ENCODE measurements at regions not wholly inside any gene's neighbourhood (a gene's known extent, or its start where the extent isn't known, plus 50 kb on each side); places are given as distances from the start of the nearest gene placed in this dataset.

- no peaks in the 10 kb centered on the region for H3K27me3 ChIP-seq
- H3K9me3 ChIP-seq (replicated peaks): no peaks in the 10 kb centered on the region; the same call in 1 of the 2 replicates
- no peak overlapping the region for H3K27ac ChIP-seq
- H3K36me3 ChIP-seq: no peaks in the 10 kb centered on the region
- no peaks in the 10 kb centered on the region for H3K4me1 ChIP-seq
- peak; percentile 17 to 46 for DNase-seq
- no peak overlapping the region for H3K4me3 ChIP-seq
Observed at GRCh38 chr4:33381816-33382215, 2661.6 kb downstream of the PCDH7 start.

GRCh38 chr4:33386764-33387163, 2666.6 kb downstream of the PCDH7 start:
- no peaks in the 10 kb centered on the region; the same call in 1 of the 2 replicates for H3K9me3 ChIP-seq (replicated peaks)
- peak in 1 of 2 experiments; percentile 10 for DNase-seq
- no peak overlapping the region for H3K4me3 ChIP-seq
- H3K4me1 ChIP-seq: no peaks in the 10 kb centered on the region
- H3K27me3 ChIP-seq: no peaks in the 10 kb centered on the region
- H3K27ac ChIP-seq: no peak overlapping the region
- H3K36me3 ChIP-seq: no peaks in the 10 kb centered on the region

GRCh38 chr4:33390976-33391375, 2670.8 kb downstream of the PCDH7 start:
- H3K27ac ChIP-seq: no peak overlapping the region
- no peak overlapping the region for H3K4me3 ChIP-seq
- no peaks in the 10 kb centered on the region for H3K9me3 ChIP-seq (replicated peaks)
- H3K27me3 ChIP-seq: no peaks in the 10 kb centered on the region
- no peaks in the 10 kb centered on the region for H3K4me1 ChIP-seq
- no peak for DNase-seq
- H3K36me3 ChIP-seq: no peaks in the 10 kb centered on the region

- H3K4me3 ChIP-seq: no peak overlapping the region
- no peaks in the 10 kb centered on the region for H3K4me1 ChIP-seq
- H3K27me3 ChIP-seq: no peaks in the 10 kb centered on the region
- no peak overlapping the region for H3K27ac ChIP-seq
- H3K9me3 ChIP-seq (replicated peaks): no peaks in the 10 kb centered on the region
- no peak for DNase-seq
- no peaks in the 10 kb centered on the region for H3K36me3 ChIP-seq
Observed at GRCh38 chr4:33395731-33396485, 2675.7 kb downstream of the PCDH7 start.

- Histone ChIP-seq H3K27me3 (no peaks in the 10 kb centered on the region), H3K9me3 (replicated peaks) (no peaks in the 10 kb centered on the region), H3K36me3 (no peaks in the 10 kb centered on the region), H3K4me3 (no peak overlapping the region), H3K27ac (no peak overlapping the region), H3K4me1 (no peaks in the 10 kb centered on the region)
- DNase-seq: no peak
Observed at GRCh38 chr4:33400504-33400903, 2680.3 kb downstream of the PCDH7 start.

- Histone ChIP-seq H3K36me3 (no peaks in the 10 kb centered on the region), H3K27ac (no peak overlapping the region), H3K4me3 (no peak overlapping the region), H3K27me3 (no peaks in the 10 kb centered on the region), H3K4me1 (no peaks in the 10 kb centered on the region), H3K9me3 (replicated peaks) (no peaks in the 10 kb centered on the region)
- DNase-seq: no peak
Observed at GRCh38 chr4:33407496-33407895, 2687.3 kb downstream of the PCDH7 start.

- H3K9me3 ChIP-seq (replicated peaks): no peaks in the 10 kb centered on the region
- H3K4me1 ChIP-seq: no peaks in the 10 kb centered on the region
- H3K27ac ChIP-seq: no peak overlapping the region
- no peaks in the 10 kb centered on the region for H3K36me3 ChIP-seq
- DNase-seq: no peak
- no peak overlapping the region for H3K4me3 ChIP-seq
- H3K27me3 ChIP-seq: no peaks in the 10 kb centered on the region
Observed at GRCh38 chr4:33411182-33411581, 2691.0 kb downstream of the PCDH7 start.

GRCh38 chr4:33421887-33422286, 2701.7 kb downstream of the PCDH7 start:
- Histone ChIP-seq H3K9me3 (replicated peaks) (no peaks in the 10 kb centered on the region), H3K4me1 (no peaks in the 10 kb centered on the region), H3K4me3 (no peak overlapping the region), H3K27me3 (no peaks in the 10 kb centered on the region), H3K27ac (no peak overlapping the region), H3K36me3 (no peaks in the 10 kb centered on the region; the same call in 1 of the 2 replicates)
- no peak for DNase-seq

GRCh38 chr4:33422656-33423055, 2702.5 kb downstream of the PCDH7 start:
- Histone ChIP-seq H3K27ac (no peak overlapping the region), H3K9me3 (replicated peaks) (no peaks in the 10 kb centered on the region), H3K27me3 (no peaks in the 10 kb centered on the region), H3K4me1 (no peaks in the 10 kb centered on the region), H3K4me3 (no peak overlapping the region), H3K36me3 (no peaks in the 10 kb centered on the region; the same call in 1 of the 2 replicates)
- no peak for DNase-seq

- H3K4me1 ChIP-seq: no peaks in the 10 kb centered on the region
- H3K9me3 ChIP-seq (replicated peaks): no peaks in the 10 kb centered on the region
- H3K4me3 ChIP-seq: no peak overlapping the region
- no peaks in the 10 kb centered on the region for H3K27me3 ChIP-seq
- DNase-seq: no peak
- no peaks in the 10 kb centered on the region for H3K36me3 ChIP-seq
- no peak overlapping the region for H3K27ac ChIP-seq
Observed at GRCh38 chr4:33425936-33426335, 2705.8 kb downstream of the PCDH7 start.

GRCh38 chr4:33427676-33428075, 2707.5 kb downstream of the PCDH7 start:
- Histone ChIP-seq H3K27ac (no peak overlapping the region), H3K9me3 (replicated peaks) (no peaks in the 10 kb centered on the region), H3K36me3 (no peaks in the 10 kb centered on the region), H3K4me3 (no peak overlapping the region), H3K4me1 (no peaks in the 10 kb centered on the region), H3K27me3 (no peaks in the 10 kb centered on the region)
- peak in 1 of 2 experiments; percentile 10 for DNase-seq

- no peaks in the 10 kb centered on the region for H3K9me3 ChIP-seq (replicated peaks)
Observed at GRCh38 chr4:33429971-33430370, 2709.8 kb downstream of the PCDH7 start.

GRCh38 chr4:33437406-33437805, 2717.2 kb downstream of the PCDH7 start:
- H3K36me3 ChIP-seq: no peaks in the 10 kb centered on the region
- H3K9me3 ChIP-seq (replicated peaks): no peaks in the 10 kb centered on the region
- no peak overlapping the region for H3K4me3 ChIP-seq
- no peak for DNase-seq
- H3K27ac ChIP-seq: no peak overlapping the region
- peaks cover 3% of the 10 kb centered on the region; the same call in 1 of the 2 replicates for H3K4me1 ChIP-seq
- no peaks in the 10 kb centered on the region for H3K27me3 ChIP-seq

More at GRCh38 chr4:33429971-33430370, 2709.8 kb downstream of the PCDH7 start:
- Histone ChIP-seq H3K4me1 (no peaks in the 10 kb centered on the region; the same call in 1 of the 2 replicates), H3K36me3 (no peaks in the 10 kb centered on the region), H3K27ac (no peak overlapping the region), H3K4me3 (no peak overlapping the region), H3K27me3 (no peaks in the 10 kb centered on the region)
- DNase-seq: no peak

- no peaks in the 10 kb centered on the region for H3K9me3 ChIP-seq (replicated peaks)
- H3K4me3 ChIP-seq: no peak overlapping the region
Observed at GRCh38 chr4:33446953-33447352, 2726.8 kb downstream of the PCDH7 start.

GRCh38 chr4:33448948-33449347, 2728.8 kb downstream of the PCDH7 start:
- H3K4me1 ChIP-seq: no peaks in the 10 kb centered on the region
- no peaks in the 10 kb centered on the region for H3K27me3 ChIP-seq
- H3K27ac ChIP-seq: no peak overlapping the region
- no peak for DNase-seq
- H3K9me3 ChIP-seq (replicated peaks): no peaks in the 10 kb centered on the region
- H3K36me3 ChIP-seq: no peaks in the 10 kb centered on the region
- H3K4me3 ChIP-seq: no peak overlapping the region

More at GRCh38 chr4:33446953-33447352, 2726.8 kb downstream of the PCDH7 start:
- Histone ChIP-seq H3K4me1 (no peaks in the 10 kb centered on the region), H3K36me3 (no peaks in the 10 kb centered on the region), H3K27me3 (no peaks in the 10 kb centered on the region), H3K27ac (no peak overlapping the region)
- DNase-seq: no peak

- Histone ChIP-seq H3K36me3 (no peaks in the 10 kb centered on the region), H3K9me3 (replicated peaks) (no peaks in the 10 kb centered on the region; the same call in 1 of the 2 replicates), H3K27ac (no peak overlapping the region), H3K4me3 (no peak overlapping the region), H3K4me1 (no peaks in the 10 kb centered on the region), H3K27me3 (no peaks in the 10 kb centered on the region)
- no peak for DNase-seq
Observed at GRCh38 chr4:33453436-33453835, 2733.3 kb downstream of the PCDH7 start.
